ENCODE measurements at regions not wholly inside any gene's neighbourhood (a gene's known extent, or its start where the extent isn't known, plus 50 kb on each side); places are given as distances from the start of the nearest gene placed in this dataset.
A peak's percentile ranks its signal among the peaks of the same experiment; 100 is the strongest.
"Not testable (repeated sequence)": the region's sequence is repeated elsewhere in the genome, so short reads cannot be mapped to it uniquely, and the experiment has no call there.

DNA sequence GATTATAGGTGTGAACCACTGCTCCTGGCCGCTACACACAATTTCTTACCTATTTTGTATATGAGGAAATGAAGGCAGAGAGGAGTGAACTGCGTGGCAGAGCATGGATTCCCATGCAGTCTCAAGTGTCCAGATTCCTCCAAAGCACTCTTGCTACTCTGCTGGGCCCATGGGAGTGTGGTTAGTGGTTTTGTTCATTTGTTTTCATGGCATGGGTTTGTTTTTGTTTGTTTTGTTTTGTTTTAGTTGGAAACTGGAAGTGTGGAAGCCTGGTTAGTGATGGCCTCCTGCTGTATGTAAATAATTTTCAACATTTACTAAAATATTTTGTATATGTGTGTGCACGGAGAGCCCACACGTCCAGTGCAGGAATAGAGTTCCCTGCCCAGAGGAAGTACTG lies 61.3 kb upstream of the LRCH1 start (continued):
- TF ChIP-seq REST (IDR thresholded peaks at IDR 0.05; ENCODE audit: unreplicated experiment) = no peak

GRCh38 chr13:46490713-46491112 lies 62.3 kb upstream of the LRCH1 start:
- not testable (repeated sequence) for H3K27ac Mint-ChIP-seq; H3K9me2 ChIP-seq (ENCODE audit: insufficient read depth); H3K4me1 Mint-ChIP-seq; H3F3A ChIP-seq (replicated peaks; ENCODE audit: low read depth); DNase-seq (ENCODE audit: low spot score); H3K27me3 ChIP-seq (ENCODE audit: insufficient read depth); H3K4me1 ChIP-seq (ENCODE audit: insufficient read depth); H3K4me2 ChIP-seq; H4K20me1 ChIP-seq (replicated peaks; ENCODE audit: insufficient read depth); H3K27me3 Mint-ChIP-seq (ENCODE audit: insufficient read depth, low read depth, poor library complexity); H3K4me3 Mint-ChIP-seq; H3K9me3 Mint-ChIP-seq; ATAC-seq; H3K4me3 ChIP-seq; H3K36me3 ChIP-seq (ENCODE audit: insufficient read depth); H3K27ac ChIP-seq (ENCODE audit: low read depth); H3K79me2 ChIP-seq (replicated peaks; ENCODE audit: insufficient read depth); H3K36me3 Mint-ChIP-seq (ENCODE audit: low read depth)
- peak overlapping the region; percentile 1; the same call in 1 of the 2 replicates for H2AFZ ChIP-seq

DNA sequence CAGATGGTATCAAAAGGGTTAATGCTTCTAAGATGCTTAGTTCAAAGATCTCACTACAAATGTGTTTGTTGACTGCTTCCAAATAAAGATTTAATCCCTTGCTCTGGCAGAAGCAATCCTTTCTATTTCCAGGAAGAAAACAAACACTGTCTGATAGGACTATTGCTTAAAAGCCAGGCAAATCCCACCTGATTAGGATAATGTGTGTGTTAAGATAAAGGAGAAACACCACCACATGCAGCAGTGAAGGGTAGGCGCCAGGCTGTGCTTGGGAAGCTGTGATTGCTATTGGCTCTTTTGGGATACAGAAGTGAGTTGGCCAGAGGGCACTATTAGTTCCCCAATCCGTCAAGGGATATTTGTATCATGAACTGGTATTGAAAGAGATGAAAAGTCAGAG lies 62.8 kb upstream of the LRCH1 start:
- H3K27me3 ChIP-seq (ENCODE audit: insufficient read depth) = no peaks in the 10 kb centered on the region
- no peaks in the 10 kb centered on the region for H3K4me1 ChIP-seq (ENCODE audit: insufficient read depth)
- H2AFZ ChIP-seq = peak overlapping the region; percentile 1; the same call in 1 of the 2 replicates
- Mint-ChIP-seq H3K27ac (no peak overlapping the region), H3K4me3 (no peak overlapping the region), H3K9me3 (no peaks in the 10 kb centered on the region), H3K4me1 (peaks cover 8% of the 10 kb centered on the region; the same call in 1 of the 3 replicates), H3K36me3 (ENCODE audit: low read depth) (no peaks in the 10 kb centered on the region), H3K27me3 (ENCODE audit: insufficient read depth, low read depth, poor library complexity) (no peaks in the 10 kb centered on the region)
- no peak overlapping the region for H3K27ac ChIP-seq (ENCODE audit: low read depth)
- peak; percentile 57 for ATAC-seq
- H3K4me2 ChIP-seq = no peak overlapping the region
- no peaks in the 10 kb centered on the region for H3F3A ChIP-seq (replicated peaks; ENCODE audit: low read depth)
- no peaks in the 10 kb centered on the region for H3K79me2 ChIP-seq (replicated peaks; ENCODE audit: insufficient read depth)
- H3K4me3 ChIP-seq = no peak overlapping the region
- no peak for DNase-seq (ENCODE audit: low spot score)
- H3K9me2 ChIP-seq (ENCODE audit: insufficient read depth) = no peaks in the 10 kb centered on the region
- H4K20me1 ChIP-seq (replicated peaks; ENCODE audit: insufficient read depth) = no peaks in the 10 kb centered on the region
- no peaks in the 10 kb centered on the region for H3K36me3 ChIP-seq (ENCODE audit: insufficient read depth)
- TF ChIP-seq POLR2AphosphoS5 (IDR thresholded peaks at IDR 0.05; ENCODE audit: low read depth) (no peak), ZNF331 (CRISPR knock-in tag; IDR thresholded peaks at IDR 0.05; ENCODE audit: low read depth) (no peak), STAT1 (IDR thresholded peaks at IDR 0.05; ENCODE audit: unreplicated experiment) (no peak), CREB1 (CRISPR knock-in tag; IDR thresholded peaks at IDR 0.05; ENCODE audit: low read depth) (no peak), EZH2phosphoT487 (IDR thresholded peaks at IDR 0.05; ENCODE audit: unreplicated experiment) (no peak), JUNB (IDR thresholded peaks at IDR 0.05; ENCODE audit: unreplicated experiment) (no peak), REST (IDR thresholded peaks at IDR 0.05; ENCODE audit: unreplicated experiment) (no peak), ZNF114 (CRISPR knock-in tag; IDR thresholded peaks at IDR 0.05) (no peak), NANOG (IDR thresholded peaks at IDR 0.05; ENCODE audit: borderline replicate concordance) (no peak), EZH2 (IDR thresholded peaks at IDR 0.05; ENCODE audit: low read depth, unreplicated experiment) (no peak)
- TF ChIP-seq, protein P1, sequence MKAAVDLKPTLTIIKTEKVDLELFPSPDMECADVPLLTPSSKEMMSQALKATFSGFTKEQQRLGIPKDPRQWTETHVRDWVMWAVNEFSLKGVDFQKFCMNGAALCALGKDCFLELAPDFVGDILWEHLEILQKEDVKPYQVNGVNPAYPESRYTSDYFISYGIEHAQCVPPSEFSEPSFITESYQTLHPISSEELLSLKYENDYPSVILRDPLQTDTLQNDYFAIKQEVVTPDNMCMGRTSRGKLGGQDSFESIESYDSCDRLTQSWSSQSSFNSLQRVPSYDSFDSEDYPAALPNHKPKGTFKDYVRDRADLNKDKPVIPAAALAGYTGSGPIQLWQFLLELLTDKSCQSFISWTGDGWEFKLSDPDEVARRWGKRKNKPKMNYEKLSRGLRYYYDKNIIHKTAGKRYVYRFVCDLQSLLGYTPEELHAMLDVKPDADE (IDR thresholded peaks at IDR 0.05) = no peak
- TF ChIP-seq, protein P2, sequence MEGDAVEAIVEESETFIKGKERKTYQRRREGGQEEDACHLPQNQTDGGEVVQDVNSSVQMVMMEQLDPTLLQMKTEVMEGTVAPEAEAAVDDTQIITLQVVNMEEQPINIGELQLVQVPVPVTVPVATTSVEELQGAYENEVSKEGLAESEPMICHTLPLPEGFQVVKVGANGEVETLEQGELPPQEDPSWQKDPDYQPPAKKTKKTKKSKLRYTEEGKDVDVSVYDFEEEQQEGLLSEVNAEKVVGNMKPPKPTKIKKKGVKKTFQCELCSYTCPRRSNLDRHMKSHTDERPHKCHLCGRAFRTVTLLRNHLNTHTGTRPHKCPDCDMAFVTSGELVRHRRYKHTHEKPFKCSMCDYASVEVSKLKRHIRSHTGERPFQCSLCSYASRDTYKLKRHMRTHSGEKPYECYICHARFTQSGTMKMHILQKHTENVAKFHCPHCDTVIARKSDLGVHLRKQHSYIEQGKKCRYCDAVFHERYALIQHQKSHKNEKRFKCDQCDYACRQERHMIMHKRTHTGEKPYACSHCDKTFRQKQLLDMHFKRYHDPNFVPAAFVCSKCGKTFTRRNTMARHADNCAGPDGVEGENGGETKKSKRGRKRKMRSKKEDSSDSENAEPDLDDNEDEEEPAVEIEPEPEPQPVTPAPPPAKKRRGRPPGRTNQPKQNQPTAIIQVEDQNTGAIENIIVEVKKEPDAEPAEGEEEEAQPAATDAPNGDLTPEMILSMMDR (conservative IDR thresholded peaks at IDR 0.05; ENCODE audit: low read depth in 2 of 2) = no peak
